ENCODE measurements at regions not wholly inside any gene's neighbourhood (a gene's known extent, or its start where the extent isn't known, plus 50 kb on each side); places are given as distances from the start of the nearest gene placed in this dataset.

DNA sequence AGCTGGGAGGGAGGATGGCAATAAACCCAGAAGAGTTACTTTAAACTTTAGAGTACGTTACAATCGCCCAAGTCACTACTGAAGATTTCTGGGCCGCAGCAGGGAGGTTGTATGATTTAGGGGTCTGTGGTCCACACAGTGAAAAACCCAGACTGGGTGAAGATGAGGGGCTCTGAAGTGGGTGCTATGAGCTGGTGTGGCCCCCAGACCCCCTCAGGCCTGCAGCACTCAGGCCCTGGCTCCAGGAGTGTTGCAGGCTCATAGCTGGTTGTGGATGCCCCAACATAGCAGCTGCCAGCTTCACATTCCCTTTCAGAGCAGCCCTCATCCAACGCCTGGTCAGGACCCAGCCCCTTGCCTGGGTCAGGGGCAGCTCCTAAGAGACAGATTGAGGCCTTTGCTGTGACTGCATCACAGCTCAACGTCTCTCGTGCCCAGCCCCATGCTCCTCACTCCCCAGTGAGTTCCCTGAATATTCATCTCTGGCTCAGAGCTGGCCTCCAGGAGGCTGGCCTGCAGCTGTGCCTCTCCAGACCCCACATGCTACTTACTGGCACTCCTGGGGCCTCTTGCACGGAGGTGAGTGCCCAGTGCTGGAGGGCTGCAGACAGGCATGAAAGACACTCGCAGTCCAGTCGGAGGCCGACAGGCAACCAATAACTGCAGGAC is 94.5 kb upstream of the MYCN start:
- no peak for DNase-seq

DNA sequence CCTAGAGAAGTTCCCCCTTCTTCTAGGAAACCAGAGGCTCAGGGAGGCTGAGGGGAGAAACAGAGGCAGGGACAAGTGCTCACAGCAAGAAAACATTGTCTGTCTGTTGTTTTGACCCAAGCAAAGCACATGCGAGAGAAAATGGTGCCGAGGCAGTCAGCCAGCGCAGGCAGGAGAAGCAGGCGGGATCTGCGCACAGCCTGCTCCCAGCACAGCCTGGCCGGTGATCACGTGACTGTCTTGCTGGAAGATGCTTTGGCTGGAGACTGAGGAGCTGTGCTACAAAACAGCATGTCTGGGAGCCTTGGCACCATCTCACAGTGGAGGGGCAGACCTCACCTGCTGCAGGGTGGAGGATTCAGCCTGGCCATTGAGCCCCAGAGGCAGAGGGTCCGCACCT is 93.7 kb upstream of the MYCN start:
- no peak for DNase-seq

GRCh38 chr2:15850534-15850933 is 89.8 kb upstream of the MYCN start:
- DNase-seq, result no peak

DNA sequence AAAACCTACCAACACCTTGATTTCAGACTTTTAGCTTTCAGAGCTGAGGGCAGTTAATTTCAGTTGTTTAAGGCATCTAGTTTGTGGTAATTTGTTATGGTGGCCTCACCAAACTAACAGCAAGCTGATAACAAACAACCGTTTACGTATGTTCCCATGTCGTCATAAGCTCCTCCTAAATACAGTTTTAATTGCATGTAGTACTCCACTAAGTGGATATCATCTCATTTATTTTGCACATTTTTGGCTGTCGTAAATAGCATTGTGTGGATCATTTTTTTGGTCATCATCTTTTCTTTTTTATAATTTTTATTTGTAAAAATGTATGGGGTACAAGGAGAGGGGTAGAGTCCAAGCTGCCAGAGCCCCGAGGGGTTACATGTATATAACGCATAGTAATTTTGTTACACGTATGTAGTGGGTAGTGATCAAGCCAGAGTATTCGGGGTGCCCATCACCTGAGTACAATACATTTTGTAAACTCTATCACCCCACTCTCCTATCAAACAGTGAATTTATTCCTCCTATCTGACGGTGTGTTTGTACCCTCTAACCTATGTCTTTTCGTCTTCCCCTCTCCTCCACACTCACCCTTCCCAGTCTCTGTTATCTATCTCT is 89.2 kb upstream of the MYCN start:
- no peak for DNase-seq

DNA sequence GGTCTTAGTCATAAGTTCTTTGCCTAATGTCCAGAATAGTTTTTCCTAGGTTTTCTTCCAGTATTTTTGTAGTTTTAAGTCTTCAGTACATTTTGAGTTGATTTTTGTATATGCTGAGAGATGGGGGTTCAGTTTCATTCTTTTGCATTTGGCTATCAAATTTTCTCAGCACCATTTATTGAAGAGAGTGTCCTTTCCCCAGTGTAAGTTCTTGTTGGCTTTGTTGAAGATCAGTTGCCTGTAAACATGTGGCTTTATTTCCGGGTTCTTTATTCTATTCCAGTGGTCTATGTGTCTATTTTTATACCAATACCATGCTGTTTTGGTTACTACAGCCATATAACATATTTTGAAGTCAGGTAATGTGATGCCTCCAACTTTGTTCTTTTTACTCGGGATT is 87.5 kb upstream of the MYCN start:
- no peak for DNase-seq

DNA sequence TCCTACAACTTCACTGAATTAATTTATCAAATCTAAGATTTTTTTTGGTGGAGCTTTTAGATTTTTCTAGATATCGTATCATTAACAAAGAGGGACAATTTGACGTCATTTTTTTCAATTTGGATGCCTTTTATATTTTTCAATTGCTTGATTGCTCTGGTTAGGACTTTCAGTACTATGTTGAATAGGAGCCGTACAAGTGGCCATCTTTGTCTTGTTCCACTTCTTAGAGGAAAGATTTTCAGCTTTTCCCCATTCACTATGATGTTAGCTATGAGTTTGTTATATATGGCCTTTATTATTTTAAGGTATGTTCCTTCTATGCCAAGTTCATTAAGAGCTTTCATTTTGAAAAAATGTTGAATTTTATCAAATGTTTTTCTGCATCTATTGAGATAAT is 86.4 kb upstream of the MYCN start:
- no peak for DNase-seq

DNA sequence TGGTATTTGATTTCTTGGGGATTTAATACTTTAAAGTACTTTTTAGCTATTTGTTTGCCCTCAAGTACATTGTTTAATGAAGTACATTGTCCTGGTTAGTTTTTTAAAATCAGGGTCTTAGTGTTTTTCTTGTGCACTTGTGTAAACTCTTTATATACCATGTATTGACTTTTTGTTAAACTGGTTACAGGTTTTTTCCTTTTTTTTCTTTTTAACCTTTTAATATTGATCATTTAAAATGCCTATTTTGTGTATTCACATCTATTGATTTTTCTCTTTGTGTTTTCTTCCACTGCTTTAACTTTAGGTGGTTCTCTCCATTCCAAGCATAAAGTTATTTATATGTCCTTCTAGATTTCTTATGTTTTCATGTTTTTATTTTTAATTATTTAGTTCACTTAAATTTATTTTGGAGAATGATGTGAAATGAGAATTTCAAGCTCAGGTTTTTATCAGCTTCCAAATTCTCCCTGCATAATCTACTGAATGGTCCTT is 84.5 kb upstream of the MYCN start:
- DNase-seq, result no peak

- no peak for DNase-seq
Measured at GRCh38 chr2:15856318-15856717, 84.0 kb upstream of the MYCN start.

DNA sequence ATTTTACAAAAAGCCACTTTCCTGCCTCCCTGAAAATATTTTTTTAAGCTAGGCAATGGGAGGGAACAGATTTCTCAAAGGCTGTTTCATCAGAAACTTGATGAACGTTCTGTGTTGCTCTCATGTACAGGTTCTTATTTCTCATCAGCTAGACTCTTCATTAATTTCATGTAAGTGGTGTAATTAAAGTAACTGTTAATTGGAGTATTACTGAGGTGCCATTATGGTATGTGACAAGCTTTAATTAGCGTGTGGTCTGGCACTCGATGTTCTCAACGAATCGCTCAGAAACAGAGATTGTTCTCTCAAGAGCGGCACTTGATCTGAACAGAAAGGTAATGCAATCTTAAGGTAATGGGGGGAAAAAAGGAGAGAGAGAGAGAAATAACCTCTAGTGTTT is 81.9 kb upstream of the MYCN start:
- DNase-seq, result no peak

DNA sequence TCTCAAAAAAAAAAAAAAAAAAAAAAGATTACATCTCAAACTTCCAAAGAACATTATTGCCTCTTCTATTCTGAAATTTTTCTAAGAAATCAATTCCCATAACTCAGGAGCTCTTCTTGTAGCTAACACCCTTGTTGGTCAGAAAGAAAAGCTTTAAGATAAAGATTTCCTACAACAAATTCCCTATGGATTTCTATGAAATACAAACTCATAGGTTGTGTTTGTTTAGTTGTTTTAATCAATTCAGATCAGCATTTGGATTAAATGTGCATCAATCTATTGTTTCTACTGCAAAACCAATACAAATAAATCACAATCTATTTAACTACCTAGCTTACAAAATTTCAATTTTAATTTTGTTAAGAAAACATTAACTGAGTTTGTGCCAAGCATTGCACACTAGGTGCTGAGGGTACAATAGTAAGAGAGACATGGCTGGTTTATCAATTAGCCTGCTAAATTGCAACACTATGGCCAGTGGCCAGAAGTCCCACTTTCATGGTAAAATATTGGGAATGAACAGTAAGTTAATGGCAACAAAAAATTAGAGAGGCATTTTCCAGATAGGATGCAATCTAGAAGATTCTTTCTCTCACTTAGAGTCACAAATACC is 80.2 kb upstream of the MYCN start:
- DNase-seq, result no peak

DNA sequence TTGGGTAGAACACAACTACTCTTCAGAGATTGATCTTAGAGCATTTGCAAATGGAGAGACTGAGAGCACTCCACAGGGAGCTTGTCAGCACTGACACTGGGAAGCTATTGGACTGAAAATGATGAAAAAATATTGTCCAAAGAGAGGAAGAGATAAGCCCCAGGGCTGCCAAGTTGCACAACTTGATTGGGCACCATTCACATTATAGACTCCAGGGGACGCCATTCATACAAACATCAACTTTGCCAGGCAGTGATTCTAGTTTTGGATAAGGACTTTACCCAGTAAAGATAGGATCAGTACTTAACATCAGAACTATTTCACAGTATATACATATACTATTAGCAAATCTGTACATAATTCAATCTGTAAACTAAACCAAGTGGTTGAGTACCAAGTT is 79.6 kb upstream of the MYCN start:
- DNase-seq, result no peak

GRCh38 chr2:15861172-15861822 is 79.1 kb upstream of the MYCN start:
- no peak for DNase-seq

- DNase-seq, result no peak
Measured at GRCh38 chr2:15861898-15862297, 78.5 kb upstream of the MYCN start.

GRCh38 chr2:15863089-15863488 is 77.3 kb upstream of the MYCN start:
- no peak for DNase-seq

DNA sequence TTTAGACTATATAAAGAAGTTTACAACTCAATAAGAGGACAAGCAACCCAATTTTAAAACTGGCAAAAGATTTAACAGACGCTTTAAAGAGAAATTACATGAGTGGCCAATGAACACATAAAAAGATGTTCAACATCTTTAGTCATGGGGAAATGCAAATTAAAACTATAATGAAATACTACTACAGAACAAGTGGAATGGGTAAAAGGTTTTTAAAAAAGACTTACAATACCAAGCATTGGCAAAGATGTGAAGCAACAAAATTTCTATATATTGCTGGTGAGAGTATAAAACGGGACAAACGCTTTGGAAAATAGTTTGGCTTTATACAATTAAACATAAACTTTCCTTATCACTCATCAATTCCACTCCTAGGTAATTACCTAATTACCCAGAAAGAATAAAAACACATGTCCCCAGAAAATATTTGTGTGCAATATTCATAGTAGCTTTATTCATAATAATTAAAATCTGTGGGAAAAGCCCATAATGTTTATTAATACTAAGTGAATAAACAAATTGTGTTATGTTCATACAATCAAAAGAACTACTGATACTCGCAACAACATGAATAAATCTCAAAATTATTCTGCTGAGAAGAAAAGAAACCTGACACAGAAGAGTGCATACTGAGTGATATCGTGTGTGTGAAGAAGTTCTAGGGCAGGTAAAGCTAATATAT is 76.7 kb upstream of the MYCN start:
- DNase-seq, result no peak

DNA sequence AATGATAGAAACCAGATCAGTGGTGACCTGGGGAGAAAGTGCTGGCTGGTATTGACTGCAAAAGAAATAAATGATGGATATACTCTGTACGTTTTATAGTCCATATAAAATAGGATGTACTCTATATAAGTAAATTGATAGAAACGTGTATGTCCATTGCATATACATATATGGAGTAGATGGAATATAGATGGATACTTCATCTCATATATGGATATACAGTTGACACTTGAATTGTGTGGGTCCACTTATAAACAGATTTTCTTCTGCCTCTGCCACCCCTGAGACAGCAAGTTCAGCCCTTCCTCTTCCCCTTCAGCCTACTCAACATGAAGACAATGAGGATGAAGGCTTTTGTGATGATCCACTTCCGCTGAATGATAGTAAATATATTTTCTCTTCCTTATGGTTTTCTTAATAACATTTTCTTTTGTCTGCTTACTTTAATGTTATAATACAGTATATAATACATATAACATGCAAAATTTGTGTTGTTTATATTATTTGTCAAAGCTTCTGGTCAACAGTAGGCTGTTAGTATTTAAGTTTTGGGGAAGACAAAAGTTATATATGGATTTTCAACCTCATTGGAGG is 76.1 kb upstream of the MYCN start:
- no peak for DNase-seq

DNA sequence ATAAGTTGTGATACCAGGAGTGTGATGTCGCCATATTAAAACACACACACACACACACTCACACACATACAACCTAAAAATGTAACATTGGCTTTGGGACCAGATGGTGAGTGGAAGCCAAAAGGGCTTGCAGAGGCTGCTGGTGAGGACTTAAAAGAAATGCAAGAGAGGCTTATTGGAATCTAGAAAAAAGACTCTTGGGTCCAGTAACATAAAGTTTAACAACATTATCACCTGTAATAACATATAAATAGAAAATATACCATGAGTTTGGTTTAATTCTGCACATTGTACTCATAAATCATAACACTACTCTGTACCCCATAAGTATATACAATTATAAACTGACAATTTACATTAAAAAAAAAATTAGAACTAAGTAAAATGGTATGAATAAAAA is 74.4 kb upstream of the MYCN start:
- DNase-seq, result no peak

DNA sequence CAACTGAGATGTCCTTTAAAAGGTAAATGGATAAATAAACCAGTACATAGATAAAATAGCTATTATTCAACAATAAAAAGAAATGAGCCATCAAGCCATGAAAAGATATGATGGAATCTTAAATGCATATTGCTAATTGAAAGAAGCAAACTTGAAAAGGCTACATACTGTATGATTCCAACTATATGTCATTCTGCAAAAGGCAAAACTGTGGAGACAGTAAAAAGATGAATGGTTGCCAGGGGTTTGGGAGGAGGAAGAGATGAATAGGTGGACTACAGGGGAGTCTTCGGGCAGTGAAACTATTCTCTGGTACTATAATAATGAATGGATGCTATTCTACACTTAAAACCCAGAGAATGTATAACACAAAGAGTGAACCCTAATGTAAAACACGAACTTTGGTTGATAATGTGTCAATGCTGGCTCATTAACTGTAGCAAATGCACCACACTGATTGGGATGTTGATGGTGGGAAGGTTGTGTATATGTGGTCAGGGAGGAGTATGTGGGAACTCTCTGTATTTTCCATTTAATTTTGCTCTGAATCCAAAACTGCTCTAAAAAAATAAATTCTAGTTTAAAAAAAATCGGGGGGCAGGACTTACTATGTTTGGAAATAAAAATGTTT is 73.7 kb upstream of the MYCN start:
- no peak for DNase-seq

DNA sequence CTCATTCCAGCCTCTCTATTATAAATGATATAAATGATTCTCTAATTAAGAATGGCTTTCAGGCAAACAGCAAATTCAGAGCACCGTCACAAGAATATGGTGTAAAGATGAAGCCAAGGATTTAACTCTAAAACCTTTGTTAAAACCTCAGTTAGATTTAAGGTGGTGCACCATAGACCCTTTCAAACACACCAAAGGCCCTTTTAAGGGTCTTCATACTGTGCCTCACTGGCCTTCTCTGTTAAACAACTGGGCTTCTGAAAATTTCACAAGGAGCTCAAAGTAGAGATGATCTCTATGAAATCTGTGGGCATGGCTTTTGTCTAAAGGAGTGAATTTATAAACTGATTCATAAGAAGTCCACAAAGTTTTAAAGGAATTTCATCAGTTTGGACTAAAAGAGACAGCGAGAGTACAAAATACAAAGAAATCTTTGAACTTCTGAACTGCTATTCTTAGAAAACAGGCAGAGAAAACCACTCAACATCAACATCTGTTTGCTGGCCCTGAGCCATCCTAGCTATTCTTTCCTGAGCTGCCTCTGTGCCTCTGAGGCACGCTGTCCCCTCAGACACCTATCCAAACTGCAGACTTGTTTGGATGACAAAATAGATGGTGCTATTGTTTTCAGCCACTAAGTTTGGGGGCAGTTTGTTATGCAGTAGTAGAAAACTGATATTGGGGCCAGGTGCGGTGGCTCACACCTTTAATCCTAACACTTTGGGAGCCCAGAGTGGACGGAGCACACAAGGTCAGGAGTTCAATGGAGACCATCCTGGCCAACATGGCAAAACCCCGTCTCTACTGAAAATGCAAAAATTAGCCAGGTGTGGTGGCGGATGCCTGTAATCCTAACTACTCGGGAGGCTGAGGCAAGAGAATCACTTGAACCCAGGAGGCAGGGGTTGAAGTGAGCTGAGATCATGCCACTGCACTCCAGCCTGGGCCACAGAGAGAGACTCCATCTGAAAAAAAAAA is 72.9 kb upstream of the MYCN start:
- no peak for DNase-seq

DNA sequence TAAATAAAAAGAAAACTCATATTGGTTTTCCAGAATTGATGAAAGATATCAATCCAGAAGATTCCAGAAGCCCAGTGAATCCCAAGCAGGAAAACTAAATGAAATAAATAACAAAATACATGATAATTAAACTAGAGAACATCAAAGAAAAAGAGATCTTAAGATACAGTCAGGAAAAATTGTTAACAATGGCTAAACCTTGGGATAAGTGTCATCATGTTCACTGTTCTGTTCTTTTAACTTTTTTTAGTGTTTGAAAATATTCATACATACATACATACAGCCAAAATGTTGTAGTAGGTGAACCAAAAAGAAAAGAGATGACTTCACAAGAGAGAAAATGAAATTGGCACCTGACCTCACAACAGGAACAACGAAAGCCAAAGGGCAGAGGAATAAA is 72.2 kb upstream of the MYCN start:
- DNase-seq, result no peak

DNA sequence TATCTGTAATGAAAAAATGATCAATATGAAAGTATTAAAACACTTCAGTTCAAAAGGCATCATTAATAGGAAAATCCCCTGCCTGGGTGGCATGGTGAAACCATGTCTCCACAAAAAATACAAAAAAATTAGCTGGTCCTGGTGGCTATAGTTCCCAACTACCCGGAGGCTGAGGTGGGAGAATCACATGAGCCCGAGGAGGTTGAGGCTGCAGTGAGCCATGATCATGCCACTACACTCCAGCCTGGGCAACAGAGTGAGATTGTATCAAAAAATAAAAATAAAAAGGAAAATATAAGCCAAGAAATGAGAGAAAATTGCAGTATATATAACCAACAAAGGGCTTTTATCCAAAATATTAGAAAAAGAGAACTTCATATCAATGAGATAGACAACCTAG is 71.6 kb upstream of the MYCN start:
- DNase-seq, result no peak
